Right ventricle myocardium superior (tissue), 1 donor: ENCODE measurements at regions not wholly inside any gene's neighbourhood (a gene's known extent, or its start where the extent isn't known, plus 50 kb on each side); places are given as distances from the start of the nearest gene placed in this dataset.
"Not testable (repeated sequence)": the region's sequence is repeated elsewhere in the genome, so short reads cannot be mapped to it uniquely, and the experiment has no call there.

Experiments used
- ATAC-seq: fragments of 200-7000 bp; cut with Tn5 transposase; one replicate; pipeline ENCODE4 v1.9.1; 2020; ENCODE audit warnings: mild to moderate bottlenecking; ENCODE audit not compliant: poor library complexity
- DNase-seq: peaks from one replicate; pipeline ENCODE4 v3.0.0-alpha.2; 2020
- intact Hi-C: fragments of 100-400 bp; cut with DNase I; formaldehyde crosslinking; loops from one replicate; pipeline ENCODE4 v1.11.2; 2022
- donor health status: DM: no; HTN: yes; CAD: no; lungs with severe emphysema.

GRCh38 chr6:138651491-138651890, 122.1 kb upstream of the CCDC28A start:
- DNase-seq (no peak), ATAC-seq (no peak)
- intact Hi-C loops: no loop called here

- intact Hi-C loops: no loop called here
- no peak for ATAC-seq
- no peak for DNase-seq
Observed at GRCh38 chr6:138652824-138653223, 120.7 kb upstream of the CCDC28A start.

- ATAC-seq: no peak
- DNase-seq: no peak
- intact Hi-C loops: no loop called here
Observed at GRCh38 chr6:138653435-138653834, 120.1 kb upstream of the CCDC28A start.

- no peak for ATAC-seq
- no peak for DNase-seq
Observed at GRCh38 chr6:138654715-138655634, 118.6 kb upstream of the CCDC28A start.

GRCh38 chr6:138655828-138656227, 117.7 kb upstream of the CCDC28A start:
- intact Hi-C loops: no loop called here

More at GRCh38 chr6:138654715-138655634, 118.6 kb upstream of the CCDC28A start:
- intact Hi-C loops: no loop called here

GRCh38 chr6:138656364-138657064, 117.1 kb upstream of the CCDC28A start:
- intact Hi-C loops: no loop called here
- ATAC-seq: no peak
- DNase-seq: no peak

More at GRCh38 chr6:138655828-138656227, 117.7 kb upstream of the CCDC28A start:
- no peak for DNase-seq
- ATAC-seq: no peak

- intact Hi-C loops: no loop called here
Observed at GRCh38 chr6:138657065-138657425, 116.5 kb upstream of the CCDC28A start.

GRCh38 chr6:138659998-138660397, 113.6 kb upstream of the CCDC28A start:
- no peak for ATAC-seq
- intact Hi-C loops: no loop called here
- no peak for DNase-seq

More at GRCh38 chr6:138657065-138657425, 116.5 kb upstream of the CCDC28A start:
- ATAC-seq (no peak), DNase-seq (no peak)

- DNase-seq: no peak
- no peak for ATAC-seq
- intact Hi-C loops: no loop called here
Observed at GRCh38 chr6:138662471-138662870, 111.1 kb upstream of the CCDC28A start.

- DNase-seq (no peak), ATAC-seq (no peak)
- intact Hi-C loops: no loop called here
Observed at GRCh38 chr6:138663892-138664291, 109.7 kb upstream of the CCDC28A start.

GRCh38 chr6:138664745-138665144, 108.8 kb upstream of the CCDC28A start:
- no peak for DNase-seq
- ATAC-seq: no peak
- intact Hi-C loops: no loop called here

GRCh38 chr6:138666636-138667035, 106.9 kb upstream of the CCDC28A start:
- intact Hi-C loops: no loop called here
- DNase-seq: no peak
- ATAC-seq: no peak

GRCh38 chr6:138667408-138667807, 106.2 kb upstream of the CCDC28A start:
- DNase-seq (no peak), ATAC-seq (no peak)
- intact Hi-C loops: no loop called here

- intact Hi-C loops: no loop called here
- DNase-seq (no peak), ATAC-seq (no peak)
Observed at GRCh38 chr6:138671351-138671750, 102.2 kb upstream of the CCDC28A start.

GRCh38 chr6:138673346-138674014, 100.1 kb upstream of the CCDC28A start:
- intact Hi-C loops: no loop called here
- no peak for DNase-seq
- ATAC-seq: no peak

- intact Hi-C loops, DNase-seq, ATAC-seq: not testable (repeated sequence)
Observed at GRCh38 chr6:138674444-138674843, 99.1 kb upstream of the CCDC28A start.

- no peak for DNase-seq
- ATAC-seq: no peak
- intact Hi-C loops: no loop called here
Observed at GRCh38 chr6:138677538-138677937, 96.0 kb upstream of the CCDC28A start.

- DNase-seq (no peak), ATAC-seq (no peak)
- intact Hi-C loops: no loop called here
Observed at GRCh38 chr6:138678168-138678567, 95.4 kb upstream of the CCDC28A start.

- no peak for DNase-seq
- intact Hi-C loops: no loop called here
- ATAC-seq: no peak
Observed at GRCh38 chr6:138680085-138680484, 93.5 kb upstream of the CCDC28A start.
